DND-41 (cell line): ENCODE measurements at regions not wholly inside any gene's neighbourhood (a gene's known extent, or its start where the extent isn't known, plus 50 kb on each side); places are given as distances from the start of the nearest gene placed in this dataset.

ENCODE experiments used
- CTCF ChIP-seq: IDR thresholded peaks from 2 replicates; pipeline ENCODE4 v1.5.1; 2012; ENCODE audit warnings: borderline replicate concordance, low read length, moderate library complexity, mild to moderate bottlenecking; ENCODE audit not compliant: poor library complexity, severe bottlenecking; ENCODE audit errors: extremely low read depth
- EZH2 ChIP-seq: IDR thresholded peaks from 3 replicates; pipeline ENCODE4 v1.6.1; 2012; ENCODE audit warnings: borderline replicate concordance, low read depth, mild to moderate bottlenecking, moderate library complexity, low read length, inconsistent platforms; ENCODE audit not compliant: severe bottlenecking

- TF ChIP-seq CTCF (no peak), EZH2 (no peak)
Observed at GRCh38 chr12:93234641-93235040, 143.1 kb upstream of the NUDT4 start.
